ENCODE measurements at regions not wholly inside any gene's neighbourhood (a gene's known extent, or its start where the extent isn't known, plus 50 kb on each side); places are given as distances from the start of the nearest gene placed in this dataset.

- no peak for DNase-seq
Observed at GRCh38 chr22:42330170-42330569, 59.7 kb upstream of the TCF20 start.

GRCh38 chr22:42329504-42329903, 59.1 kb upstream of the TCF20 start:
- DNase-seq, result no peak

GRCh38 chr22:42328784-42329145, 58.3 kb upstream of the TCF20 start:
- no peak for DNase-seq

GRCh38 chr22:42328130-42328783, 57.8 kb upstream of the TCF20 start:
- DNase-seq, result peak; percentile 54

- DNase-seq, result no peak
Observed at GRCh38 chr22:42327462-42328129, 57.1 kb upstream of the TCF20 start.

GRCh38 chr22:42326801-42327200, 56.3 kb upstream of the TCF20 start:
- DNase-seq, result no peak

- DNase-seq, result no peak
Observed at GRCh38 chr22:42326301-42326700, 55.8 kb upstream of the TCF20 start.

GRCh38 chr22:42324990-42325710, 54.7 kb upstream of the TCF20 start:
- peak; percentile 18 for DNase-seq

- no peak for DNase-seq
Observed at GRCh38 chr22:42324566-42324965, 54.1 kb upstream of the TCF20 start.

- no peak for DNase-seq
Observed at GRCh38 chr22:42323971-42324370, 53.5 kb upstream of the TCF20 start.

- DNase-seq, result no peak
Observed at GRCh38 chr22:42322562-42322926, 52.1 kb upstream of the TCF20 start.

- no peak for DNase-seq
Observed at GRCh38 chr22:42321908-42322561, 51.6 kb upstream of the TCF20 start.

- no peak for DNase-seq
Observed at GRCh38 chr22:42320443-42321416, 50.3 kb upstream of the TCF20 start.
